ENCODE measurements at regions not wholly inside any gene's neighbourhood (a gene's known extent, or its start where the extent isn't known, plus 50 kb on each side); places are given as distances from the start of the nearest gene placed in this dataset.

- no peaks in the 10 kb centered on the region for H3K4me1 Mint-ChIP-seq
- no peaks in the 10 kb centered on the region for H3K4me1 ChIP-seq (ENCODE audit: control insufficient read depth in 1 of 2, extremely low read depth in 1 of 2, insufficient read depth in 2 of 2, low read length in 2 of 2)
- ATAC-seq (replicated peaks in 1 of 4) (no peak), DNase-seq (no peak)
- H3K36me3 ChIP-seq (ENCODE audit: control insufficient read depth in 2 of 2, extremely low read depth in 1 of 2, insufficient read depth in 1 of 2, low read length in 1 of 2): no peaks in the 10 kb centered on the region
- H3K4me3 Mint-ChIP-seq: no peak overlapping the region
- H3K27me3 Mint-ChIP-seq: no peaks in the 10 kb centered on the region
- no peaks in the 10 kb centered on the region for H3K27me3 ChIP-seq (replicated peaks in 1 of 2; ENCODE audit: control insufficient read depth in 2 of 2, extremely low read depth in 1 of 2, insufficient read depth in 2 of 2, low read length in 1 of 2)
- POLR2A ChIA-PET: no interaction called here
- H3K4me3 ChIP-seq (ENCODE audit: control insufficient read depth in 1 of 2, extremely low read depth in 1 of 2, low read length in 1 of 2): no peak overlapping the region
- WGBS (ENCODE audit: insufficient coverage): no CpG with 5 or more reads among the region's 4 CpGs
- H3K9me3 ChIP-seq: no peaks in the 10 kb centered on the region
- peaks cover 8 to 22% (median 22%) of the 10 kb centered on the region in 3 donors for H3K9me3 Mint-ChIP-seq
- H3K27ac Mint-ChIP-seq: no peak overlapping the region
- CTCF ChIA-PET: no interaction called here
- H3K27ac ChIP-seq (ENCODE audit: low read length): no peak overlapping the region
- no peaks in the 10 kb centered on the region for H3K36me3 Mint-ChIP-seq
Observed at GRCh38 chr2:52097071-52097470, 1065.1 kb upstream of the NRXN1 start.

- no peak overlapping the region for H3K27ac Mint-ChIP-seq
- H3K36me3 Mint-ChIP-seq: no peaks in the 10 kb centered on the region
- H3K4me1 Mint-ChIP-seq: no peaks in the 10 kb centered on the region
- Histone ChIP-seq H3K36me3 (ENCODE audit: control insufficient read depth in 2 of 2, extremely low read depth in 1 of 2, insufficient read depth in 1 of 2, low read length in 1 of 2) (no peaks in the 10 kb centered on the region), H3K4me1 (ENCODE audit: control insufficient read depth in 1 of 2, extremely low read depth in 1 of 2, insufficient read depth in 2 of 2, low read length in 2 of 2) (no peaks in the 10 kb centered on the region), H3K9me3 (no peaks in the 10 kb centered on the region), H3K27me3 (replicated peaks in 1 of 2; ENCODE audit: control insufficient read depth in 2 of 2, extremely low read depth in 1 of 2, insufficient read depth in 2 of 2, low read length in 1 of 2) (no peaks in the 10 kb centered on the region), H3K27ac (ENCODE audit: low read length) (no peak overlapping the region), H3K4me3 (ENCODE audit: control insufficient read depth in 1 of 2, extremely low read depth in 1 of 2, low read length in 1 of 2) (no peak overlapping the region)
- no peak for DNase-seq
- H3K27me3 Mint-ChIP-seq: no peaks in the 10 kb centered on the region
- no peak overlapping the region for H3K4me3 Mint-ChIP-seq
- ATAC-seq (replicated peaks in 1 of 4): no peak
- H3K9me3 Mint-ChIP-seq: peaks cover 4 to 16% (median 8%) of the 10 kb centered on the region in 3 donors
- no CpG with 5 or more reads among the region's 1 CpG for WGBS (ENCODE audit: insufficient coverage)
- POLR2A ChIA-PET: no interaction called here
- CTCF ChIA-PET: no interaction called here
Observed at GRCh38 chr2:52084759-52085158, 1052.8 kb upstream of the NRXN1 start.

GRCh38 chr2:52083214-52083613, 1051.3 kb upstream of the NRXN1 start:
- peaks cover 4 to 17% (median 8%) of the 10 kb centered on the region in 3 donors for H3K9me3 Mint-ChIP-seq
- ChIA-PET POLR2A (no interaction called here), CTCF (no interaction called here)

GRCh38 chr2:52082646-52083045, 1050.7 kb upstream of the NRXN1 start:
- Mint-ChIP-seq H3K27ac (no peak overlapping the region), H3K9me3 (peaks cover 4 to 17% (median 8%) of the 10 kb centered on the region in 3 donors), H3K4me1 (no peaks in the 10 kb centered on the region), H3K36me3 (no peaks in the 10 kb centered on the region), H3K4me3 (no peak overlapping the region), H3K27me3 (no peaks in the 10 kb centered on the region)
- ATAC-seq (replicated peaks in 1 of 4) (no peak), DNase-seq (no peak)
- POLR2A ChIA-PET: no interaction called here
- Histone ChIP-seq H3K27ac (ENCODE audit: low read length) (no peak overlapping the region), H3K27me3 (replicated peaks in 1 of 2; ENCODE audit: control insufficient read depth in 2 of 2, extremely low read depth in 1 of 2, insufficient read depth in 2 of 2, low read length in 1 of 2) (no peaks in the 10 kb centered on the region), H3K9me3 (no peaks in the 10 kb centered on the region), H3K4me1 (ENCODE audit: control insufficient read depth in 1 of 2, extremely low read depth in 1 of 2, insufficient read depth in 2 of 2, low read length in 2 of 2) (no peaks in the 10 kb centered on the region), H3K36me3 (ENCODE audit: control insufficient read depth in 2 of 2, extremely low read depth in 1 of 2, insufficient read depth in 1 of 2, low read length in 1 of 2) (no peaks in the 10 kb centered on the region), H3K4me3 (ENCODE audit: control insufficient read depth in 1 of 2, extremely low read depth in 1 of 2, low read length in 1 of 2) (no peak overlapping the region)
- CTCF ChIA-PET: no interaction called here

More at GRCh38 chr2:52083214-52083613, 1051.3 kb upstream of the NRXN1 start:
- Mint-ChIP-seq H3K4me3 (no peak overlapping the region), H3K36me3 (no peaks in the 10 kb centered on the region), H3K27me3 (no peaks in the 10 kb centered on the region), H3K4me1 (no peaks in the 10 kb centered on the region), H3K27ac (no peak overlapping the region)
- no peak overlapping the region for H3K27ac ChIP-seq (ENCODE audit: low read length)
- no peaks in the 10 kb centered on the region for H3K9me3 ChIP-seq
- no peak for DNase-seq
- no peaks in the 10 kb centered on the region for H3K36me3 ChIP-seq (ENCODE audit: control insufficient read depth in 2 of 2, extremely low read depth in 1 of 2, insufficient read depth in 1 of 2, low read length in 1 of 2)
- H3K27me3 ChIP-seq (replicated peaks in 1 of 2; ENCODE audit: control insufficient read depth in 2 of 2, extremely low read depth in 1 of 2, insufficient read depth in 2 of 2, low read length in 1 of 2): no peaks in the 10 kb centered on the region
- H3K4me3 ChIP-seq (ENCODE audit: control insufficient read depth in 1 of 2, extremely low read depth in 1 of 2, low read length in 1 of 2): no peak overlapping the region
- ATAC-seq (replicated peaks in 1 of 4): no peak
- no peaks in the 10 kb centered on the region for H3K4me1 ChIP-seq (ENCODE audit: control insufficient read depth in 1 of 2, extremely low read depth in 1 of 2, insufficient read depth in 2 of 2, low read length in 2 of 2)

- H3K4me3 ChIP-seq (ENCODE audit: control insufficient read depth in 1 of 2, extremely low read depth in 1 of 2, low read length in 1 of 2): no peak overlapping the region
- Mint-ChIP-seq H3K4me3 (no peak overlapping the region), H3K27me3 (no peaks in the 10 kb centered on the region), H3K36me3 (no peaks in the 10 kb centered on the region), H3K4me1 (no peaks in the 10 kb centered on the region), H3K9me3 (peaks cover 4 to 20% (median 12%) of the 10 kb centered on the region in 3 donors), H3K27ac (no peak overlapping the region)
- DNase-seq (no peak), ATAC-seq (replicated peaks in 1 of 4) (no peak)
- H3K27me3 ChIP-seq (replicated peaks in 1 of 2; ENCODE audit: control insufficient read depth in 2 of 2, extremely low read depth in 1 of 2, insufficient read depth in 2 of 2, low read length in 1 of 2): no peaks in the 10 kb centered on the region
- no CpG with 5 or more reads among the region's 2 CpGs for WGBS (ENCODE audit: insufficient coverage)
- H3K9me3 ChIP-seq: no peaks in the 10 kb centered on the region
- H3K27ac ChIP-seq (ENCODE audit: low read length): no peak overlapping the region
- ChIA-PET CTCF (no interaction called here), POLR2A (interaction anchor here in 1 of 2 donors (0.6 kb wide), 1 partner anchor 23 kb away, joined by 9 read pairs; no protein-coding TSS in a partner anchor)
- H3K36me3 ChIP-seq (ENCODE audit: control insufficient read depth in 2 of 2, extremely low read depth in 1 of 2, insufficient read depth in 1 of 2, low read length in 1 of 2): no peaks in the 10 kb centered on the region
- H3K4me1 ChIP-seq (ENCODE audit: control insufficient read depth in 1 of 2, extremely low read depth in 1 of 2, insufficient read depth in 2 of 2, low read length in 2 of 2): no peaks in the 10 kb centered on the region
Observed at GRCh38 chr2:52079602-52080001, 1047.7 kb upstream of the NRXN1 start.

- Mint-ChIP-seq H3K36me3 (no peaks in the 10 kb centered on the region), H3K9me3 (peaks cover 6 to 21% (median 8%) of the 10 kb centered on the region in 3 donors), H3K4me3 (no peak overlapping the region), H3K4me1 (no peaks in the 10 kb centered on the region), H3K27ac (no peak overlapping the region), H3K27me3 (no peaks in the 10 kb centered on the region)
- H3K36me3 ChIP-seq (ENCODE audit: control insufficient read depth in 2 of 2, extremely low read depth in 1 of 2, insufficient read depth in 1 of 2, low read length in 1 of 2): no peaks in the 10 kb centered on the region
- ATAC-seq (replicated peaks in 1 of 4) (no peak), DNase-seq (no peak)
- ChIA-PET POLR2A (no interaction called here), CTCF (no interaction called here)
- H3K4me3 ChIP-seq (ENCODE audit: control insufficient read depth in 1 of 2, extremely low read depth in 1 of 2, low read length in 1 of 2): no peak overlapping the region
- H3K27ac ChIP-seq (ENCODE audit: low read length): no peak overlapping the region
- H3K4me1 ChIP-seq (ENCODE audit: control insufficient read depth in 1 of 2, extremely low read depth in 1 of 2, insufficient read depth in 2 of 2, low read length in 2 of 2): no peaks in the 10 kb centered on the region
- H3K9me3 ChIP-seq: no peaks in the 10 kb centered on the region
- H3K27me3 ChIP-seq (replicated peaks in 1 of 2; ENCODE audit: control insufficient read depth in 2 of 2, extremely low read depth in 1 of 2, insufficient read depth in 2 of 2, low read length in 1 of 2): no peaks in the 10 kb centered on the region
Observed at GRCh38 chr2:52077159-52077558, 1045.2 kb upstream of the NRXN1 start.

GRCh38 chr2:52074130-52074719, 1042.3 kb upstream of the NRXN1 start:
- H3K36me3 ChIP-seq (ENCODE audit: control insufficient read depth in 2 of 2, extremely low read depth in 1 of 2, insufficient read depth in 1 of 2, low read length in 1 of 2): no peaks in the 10 kb centered on the region
- H3K27me3 ChIP-seq (replicated peaks in 1 of 2; ENCODE audit: control insufficient read depth in 2 of 2, extremely low read depth in 1 of 2, insufficient read depth in 2 of 2, low read length in 1 of 2): no peaks in the 10 kb centered on the region
- Mint-ChIP-seq H3K4me1 (no peaks in the 10 kb centered on the region), H3K36me3 (no peaks in the 10 kb centered on the region), H3K4me3 (no peak overlapping the region), H3K9me3 (peaks cover 4 to 16% (median 4%) of the 10 kb centered on the region in 3 donors), H3K27ac (no peak overlapping the region), H3K27me3 (no peaks in the 10 kb centered on the region)
- no peaks in the 10 kb centered on the region for H3K4me1 ChIP-seq (ENCODE audit: control insufficient read depth in 1 of 2, extremely low read depth in 1 of 2, insufficient read depth in 2 of 2, low read length in 2 of 2)
- DNase-seq (no peak), ATAC-seq (replicated peaks in 1 of 4) (no peak)
- ChIA-PET POLR2A (no interaction called here), CTCF (no interaction called here)
- no peak overlapping the region for H3K4me3 ChIP-seq (ENCODE audit: control insufficient read depth in 1 of 2, extremely low read depth in 1 of 2, low read length in 1 of 2)
- WGBS (ENCODE audit: insufficient coverage): no CpG with 5 or more reads among the region's 4 CpGs
- no peaks in the 10 kb centered on the region for H3K9me3 ChIP-seq
- no peak overlapping the region for H3K27ac ChIP-seq (ENCODE audit: low read length)
